Mucosa of descending colon (tissue), 3 donors: ENCODE measurements at regions not wholly inside any gene's neighbourhood (a gene's known extent, or its start where the extent isn't known, plus 50 kb on each side); places are given as distances from the start of the nearest gene placed in this dataset.
A peak's percentile ranks its signal among the peaks of the same experiment; 100 is the strongest.

ENCODE experiments used
- ATAC-seq: fragments of 200-7000 bp; cut with Tn5 transposase; one replicate; pipeline ENCODE4 v1.9.1; 2020; ENCODE audit warnings: mild to moderate bottlenecking, moderate library complexity
- DNase-seq, 3 donors: peaks; one replicate each; pipeline ENCODE4 v3.0.0-alpha.2; 2020
- H3K36me3 ChIP-seq: fragments of 200-600 bp; one replicate; pipeline ENCODE4 v1.8.0; 2021; ENCODE audit warnings: low read depth, mild to moderate bottlenecking
- H3K4me1 ChIP-seq: fragments of 200-600 bp; one replicate; pipeline ENCODE4 v1.8.0; 2021; ENCODE audit warnings: low read depth, mild to moderate bottlenecking
- H3K4me3 ChIP-seq: fragments of 200-600 bp; one replicate; pipeline ENCODE4 v1.8.0; 2021; ENCODE audit warnings: mild to moderate bottlenecking
- H3K9me3 ChIP-seq: fragments of 200-600 bp; one replicate; pipeline ENCODE4 v1.8.0; 2021; ENCODE audit warnings: mild to moderate bottlenecking
- CTCF ChIP-seq: fragments of 200-600 bp; IDR thresholded peaks from one replicate; pipeline ENCODE4 v1.8.0; 2022; ENCODE audit warnings: antibody characterized with exemption, mild to moderate bottlenecking
- intact Hi-C, 2 donors: fragments of 100-400 bp; cut with DNase I in 1 of 2; cut with micrococcal nuclease in 1 of 2; formaldehyde crosslinking; loops; one replicate each; pipeline versions ENCODE4 v1.11.0 to v1.11.1; 2022; cut with DNase I, micrococcal nuclease
- donor health status: DM: no; HTN: no; CAD: no; lungs with moderate emphysema.
- donor health status: DM: no; HTN: no; CAD: no.
- donor health status: DM: no; HTN: yes; CAD: no.

GRCh38 chr11:103537904-103538502 is 428.8 kb downstream of the DYNC2H1 start:
- no peak overlapping the region for H3K4me3 ChIP-seq
- ATAC-seq = no peak
- H3K9me3 ChIP-seq = peaks cover 5% of the 10 kb centered on the region
- intact Hi-C loops = no loop called here
- H3K4me1 ChIP-seq = no peaks in the 10 kb centered on the region
- DNase-seq = peak in 1 of 3 donors; percentile 2
- no peaks in the 10 kb centered on the region for H3K36me3 ChIP-seq
- no peak for TF ChIP-seq CTCF

- Histone ChIP-seq H3K4me3 (no peak overlapping the region), H3K4me1 (no peaks in the 10 kb centered on the region), H3K9me3 (peaks cover 5% of the 10 kb centered on the region), H3K36me3 (no peaks in the 10 kb centered on the region)
- ATAC-seq = no peak
- TF ChIP-seq CTCF = no peak
- intact Hi-C loops = no loop called here
- DNase-seq = no peak
Measured at GRCh38 chr11:103539166-103539565, 429.9 kb downstream of the DYNC2H1 start.

- no peak for TF ChIP-seq CTCF
- intact Hi-C loops = no loop called here
- no peak overlapping the region for H3K4me3 ChIP-seq
Measured at GRCh38 chr11:103541186-103541795, 432.1 kb downstream of the DYNC2H1 start.

GRCh38 chr11:103542851-103543250 is 433.6 kb downstream of the DYNC2H1 start:
- intact Hi-C loops = no loop called here

More at GRCh38 chr11:103541186-103541795, 432.1 kb downstream of the DYNC2H1 start:
- DNase-seq (no peak), ATAC-seq (no peak)
- H3K9me3 ChIP-seq = peaks cover 5% of the 10 kb centered on the region
- no peaks in the 10 kb centered on the region for H3K36me3 ChIP-seq
- H3K4me1 ChIP-seq = no peaks in the 10 kb centered on the region

GRCh38 chr11:103543456-103543855 is 434.2 kb downstream of the DYNC2H1 start:
- no peak for TF ChIP-seq CTCF
- Histone ChIP-seq H3K9me3 (peaks cover 5% of the 10 kb centered on the region), H3K4me1 (no peaks in the 10 kb centered on the region), H3K4me3 (no peak overlapping the region), H3K36me3 (no peaks in the 10 kb centered on the region)
- DNase-seq (no peak), ATAC-seq (no peak)
- intact Hi-C loops = no loop called here

More at GRCh38 chr11:103542851-103543250, 433.6 kb downstream of the DYNC2H1 start:
- Histone ChIP-seq H3K4me1 (no peaks in the 10 kb centered on the region), H3K4me3 (no peak overlapping the region), H3K36me3 (no peaks in the 10 kb centered on the region), H3K9me3 (peaks cover 5% of the 10 kb centered on the region)
- ATAC-seq = no peak
- DNase-seq = no peak
- no peak for TF ChIP-seq CTCF
